KMS-11 (cell line): ENCODE measurements at regions not wholly inside any gene's neighbourhood (a gene's known extent, or its start where the extent isn't known, plus 50 kb on each side); places are given as distances from the start of the nearest gene placed in this dataset.

Experiments
- H2AFZ ChIP-seq: fragments of 200-600 bp; sonication (generic); 2 replicates; pipeline ENCODE4 v1.6.1; 2016; ENCODE audit warnings: antibody characterized with exemption, mixed run types, low read depth
- H3K27ac ChIP-seq: fragments of 200-600 bp; sonication (generic); 2 replicates; pipeline ENCODE4 v1.6.1; 2016; ENCODE audit warnings: mild to moderate bottlenecking, mixed run types
- H3K27me3 ChIP-seq: fragments of 200-600 bp; sonication (generic); 2 replicates; pipeline ENCODE4 v1.6.1; 2017; ENCODE audit warnings: mild to moderate bottlenecking, low read depth, mixed run types, moderate library complexity; ENCODE audit not compliant: insufficient read depth
- H3K36me3 ChIP-seq: fragments of 200-600 bp; sonication (generic); 2 replicates; pipeline ENCODE4 v1.6.1; 2017; ENCODE audit warnings: mild to moderate bottlenecking, mixed run types; ENCODE audit not compliant: insufficient read depth
- H3K4me1 ChIP-seq: fragments of 200-600 bp; sonication (generic); 2 replicates; pipeline ENCODE4 v1.6.1; 2016; ENCODE audit warnings: mild to moderate bottlenecking, low read depth, mixed run types; ENCODE audit not compliant: poor library complexity, severe bottlenecking
- H3K4me2 ChIP-seq: fragments of 200-600 bp; sonication (generic); 2 replicates; pipeline ENCODE4 v1.7.0; 2016; ENCODE audit warnings: mild to moderate bottlenecking, mixed run types
- H3K4me3 ChIP-seq: fragments of 200-600 bp; sonication (generic); IDR thresholded peaks from 2 replicates; pipeline ENCODE4 v1.6.1; 2017; ENCODE audit warnings: low read depth, low read length, mixed read lengths; ENCODE audit not compliant: insufficient read depth
- H3K79me2 ChIP-seq: fragments of 200-600 bp; sonication (generic); 2 replicates; pipeline ENCODE4 v1.6.1; 2016; ENCODE audit warnings: low read depth, mixed run types; ENCODE audit not compliant: insufficient read depth
- H3K9ac ChIP-seq: fragments of 200-600 bp; sonication (generic); 2 replicates; pipeline ENCODE4 v1.6.1; 2016; ENCODE audit warnings: mild to moderate bottlenecking, mixed run types
- H4K20me1 ChIP-seq: fragments of 200-600 bp; sonication (generic); 2 replicates; pipeline ENCODE4 v1.6.1; 2016; ENCODE audit warnings: mild to moderate bottlenecking, mixed run types; ENCODE audit not compliant: insufficient read depth
- CTCF ChIP-seq: fragments of 200-600 bp; sonication (generic); conservative IDR thresholded peaks from 2 replicates; pipeline ENCODE4 v1.6.1; 2017; ENCODE audit warnings: low read depth, mild to moderate bottlenecking, antibody characterized with exemption, low read length, moderate library complexity, mixed read lengths

- Histone ChIP-seq H3K4me1 (no peaks in the 10 kb centered on the region), H4K20me1 (no peaks in the 10 kb centered on the region), H3K36me3 (no peaks in the 10 kb centered on the region), H3K27ac (no peak overlapping the region), H2AFZ (no peak overlapping the region), H3K27me3 (no peaks in the 10 kb centered on the region), H3K79me2 (no peaks in the 10 kb centered on the region), H3K4me2 (no peak overlapping the region), H3K4me3 (no peak overlapping the region), H3K9ac (no peak overlapping the region)
- no peak for TF ChIP-seq CTCF
Measured at GRCh38 chr13:64640002-64640401, 2590.1 kb downstream of the PCDH9 start.

GRCh38 chr13:64639206-64639605 is 2590.9 kb downstream of the PCDH9 start:
- H3K27me3 ChIP-seq = no peaks in the 10 kb centered on the region
- no peaks in the 10 kb centered on the region for H4K20me1 ChIP-seq
- peaks cover 2% of the 10 kb centered on the region for H3K4me1 ChIP-seq
- H3K4me3 ChIP-seq = no peak overlapping the region
- H3K4me2 ChIP-seq = no peak overlapping the region
- TF ChIP-seq CTCF = no peak
- H3K79me2 ChIP-seq = no peaks in the 10 kb centered on the region
- H2AFZ ChIP-seq = no peak overlapping the region
- H3K9ac ChIP-seq = no peak overlapping the region
- H3K36me3 ChIP-seq = no peaks in the 10 kb centered on the region
- H3K27ac ChIP-seq = no peak overlapping the region

- no peak overlapping the region for H2AFZ ChIP-seq
- no peaks in the 10 kb centered on the region for H3K79me2 ChIP-seq
- TF ChIP-seq CTCF = no peak
- H3K27me3 ChIP-seq = no peaks in the 10 kb centered on the region
- H3K36me3 ChIP-seq = no peaks in the 10 kb centered on the region
- no peak overlapping the region for H3K9ac ChIP-seq
- no peaks in the 10 kb centered on the region for H4K20me1 ChIP-seq
- H3K4me1 ChIP-seq = peaks cover 8% of the 10 kb centered on the region
- no peak overlapping the region for H3K27ac ChIP-seq
- peak overlapping the region; percentile 29; the same call in 1 of the 2 replicates for H3K4me2 ChIP-seq
- H3K4me3 ChIP-seq = no peak overlapping the region
Measured at GRCh38 chr13:64633948-64634347, 2596.2 kb downstream of the PCDH9 start.

DNA sequence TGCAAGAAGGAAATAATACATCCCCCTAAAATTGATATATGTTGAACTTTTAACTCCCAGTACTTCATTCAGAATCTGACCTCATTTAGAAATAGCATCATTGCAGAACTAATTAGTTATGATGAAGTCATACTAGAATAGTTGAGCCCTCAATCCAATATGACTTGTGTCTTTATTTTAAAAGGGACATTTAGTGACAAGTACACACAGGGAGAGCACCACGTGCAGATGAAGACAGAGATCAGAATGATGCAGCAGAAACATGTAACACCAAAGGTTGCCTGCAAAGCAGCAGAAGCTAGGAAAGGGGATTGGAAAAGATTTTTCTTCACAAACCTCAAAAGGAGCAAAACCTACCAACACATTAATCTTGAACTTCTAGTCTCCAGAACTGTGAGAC is 2602.5 kb downstream of the PCDH9 start:
- TF ChIP-seq CTCF = no peak
- Histone ChIP-seq H3K4me2 (no peak overlapping the region), H3K27ac (no peak overlapping the region), H3K79me2 (no peaks in the 10 kb centered on the region), H4K20me1 (no peaks in the 10 kb centered on the region), H3K27me3 (no peaks in the 10 kb centered on the region), H3K4me3 (no peak overlapping the region), H3K4me1 (no peaks in the 10 kb centered on the region), H3K9ac (no peak overlapping the region), H2AFZ (no peak overlapping the region), H3K36me3 (no peaks in the 10 kb centered on the region)
